HEK293T (cell line): ENCODE measurements at regions not wholly inside any gene's neighbourhood (a gene's known extent, or its start where the extent isn't known, plus 50 kb on each side); places are given as distances from the start of the nearest gene placed in this dataset.

Experiments used
- CTCF ChIA-PET: fragments of 350-600 bp; formaldehyde crosslinking; extraction: SDS; loops from one replicate; lab custom pipeline; 2021; ENCODE audit warnings: antibody characterized with exemption, inconsistent platforms; lab: Yijun Ruan, JAX
- POLR2A ChIA-PET: fragments of 350-600 bp; formaldehyde crosslinking; extraction: SDS; loops from one replicate; lab custom pipeline; 2020; ENCODE audit warnings: antibody characterized with exemption, inconsistent platforms; lab: Yijun Ruan, JAX
- DNase-seq: peaks from one replicate; pipeline ENCODE4 v3.0.0; 2012; ENCODE audit warnings: mixed read lengths; ENCODE audit errors: extremely low spot score
- ARNT ChIP-seq: fragments of 450-650 bp; IDR thresholded peaks from 2 replicates; pipeline ENCODE4 v1.6.1; 2017; ENCODE audit warnings: mild to moderate bottlenecking
- BHLHE40 ChIP-seq: fragments of 450-650 bp; IDR thresholded peaks from 2 replicates; pipeline ENCODE4 v1.6.1; 2016; ENCODE audit warnings: mild to moderate bottlenecking, moderate library complexity, borderline replicate concordance
- CTBP1 ChIP-seq: fragments of 450-650 bp; IDR thresholded peaks from 2 replicates; pipeline ENCODE4 v1.6.1; 2016; ENCODE audit warnings: borderline replicate concordance
- ELF4 ChIP-seq: fragments of 450-650 bp; IDR thresholded peaks from 2 replicates; pipeline ENCODE4 v1.6.1; 2017; ENCODE audit warnings: antibody characterized with exemption
- FOXA1 ChIP-seq: fragments of 450-650 bp; IDR thresholded peaks from 2 replicates; pipeline ENCODE4 v1.6.1; 2016; ENCODE audit warnings: mild to moderate bottlenecking
- FOXK2 ChIP-seq: fragments of 450-650 bp; IDR thresholded peaks from 2 replicates; pipeline ENCODE4 v1.6.1; 2016; ENCODE audit warnings: mild to moderate bottlenecking
- FOXM1 ChIP-seq: fragments of 450-650 bp; IDR thresholded peaks from 2 replicates; pipeline ENCODE4 v1.6.1; 2017; ENCODE audit warnings: mild to moderate bottlenecking, borderline replicate concordance
- HDGF ChIP-seq: fragments of 450-650 bp; IDR thresholded peaks from 2 replicates; pipeline ENCODE4 v1.6.1; 2017; ENCODE audit warnings: antibody characterized with exemption, borderline replicate concordance
- L3MBTL2 ChIP-seq: fragments of 450-650 bp; conservative IDR thresholded peaks from 2 replicates; pipeline ENCODE4 v1.6.1; 2016; ENCODE audit warnings: mild to moderate bottlenecking
- LEF1 ChIP-seq: fragments of 450-650 bp; IDR thresholded peaks from 2 replicates; pipeline ENCODE4 v1.6.1; 2017; ENCODE audit warnings: mild to moderate bottlenecking, borderline replicate concordance
- NFRKB ChIP-seq: fragments of 450-650 bp; IDR thresholded peaks from 2 replicates; pipeline ENCODE4 v1.6.1; 2016; ENCODE audit warnings: mild to moderate bottlenecking, moderate library complexity
- PKNOX1 ChIP-seq: fragments of 450-650 bp; IDR thresholded peaks from 2 replicates; pipeline ENCODE4 v1.6.1; 2016
- SP1 ChIP-seq: fragments of 450-650 bp; IDR thresholded peaks from 2 replicates; pipeline ENCODE4 v1.6.1; 2017
- SUZ12 ChIP-seq: fragments of 450-650 bp; IDR thresholded peaks from 2 replicates; pipeline ENCODE4 v1.6.1; 2016; ENCODE audit warnings: mild to moderate bottlenecking
- TARDBP ChIP-seq: fragments of 450-650 bp; IDR thresholded peaks from 2 replicates; pipeline ENCODE4 v1.6.1; 2016
- ZNF384 ChIP-seq: fragments of 450-650 bp; IDR thresholded peaks from 2 replicates; pipeline ENCODE4 v1.6.1; 2016

GRCh38 chr3:25007974-25008658 is 419.9 kb upstream of the RARB start:
- TF ChIP-seq CTBP1 (no peak), L3MBTL2 (no peak), FOXM1 (no peak), ARNT (no peak), HDGF (no peak), FOXA1 (no peak), LEF1 (no peak), BHLHE40 (no peak), TARDBP (no peak), SP1 (no peak), NFRKB (no peak), ZNF384 (no peak), PKNOX1 (no peak)
- no peak for DNase-seq
- ChIA-PET CTCF (interaction anchor here (0.9 to 1.6 kb wide), 3 partner anchors 25 to 585 kb away, joined by 3 to 4 read pairs (median 3); no protein-coding TSS in a partner anchor), POLR2A (no interaction called here)

GRCh38 chr3:25009665-25010064 is 418.4 kb upstream of the RARB start:
- TF ChIP-seq FOXK2 (no peak), SP1 (no peak), HDGF (no peak), FOXA1 (no peak), LEF1 (no peak), FOXM1 (no peak), BHLHE40 (no peak), ARNT (no peak), L3MBTL2 (no peak), SUZ12 (no peak), PKNOX1 (no peak), ZNF384 (no peak), ELF4 (no peak), NFRKB (no peak), CTBP1 (no peak), TARDBP (no peak)
- DNase-seq: no peak
- CTCF ChIA-PET: interaction anchor here (0.6 kb wide), 1 partner anchor 97 kb away, joined by 3 read pairs; no protein-coding TSS in a partner anchor
- POLR2A ChIA-PET: no interaction called here

GRCh38 chr3:25015599-25015998 is 412.5 kb upstream of the RARB start:
- ChIA-PET POLR2A (no interaction called here), CTCF (no interaction called here)

GRCh38 chr3:25018909-25019308 is 409.2 kb upstream of the RARB start:
- DNase-seq: no peak
- TF ChIP-seq BHLHE40 (no peak), ELF4 (no peak), ZNF384 (no peak), FOXA1 (no peak), L3MBTL2 (no peak), HDGF (no peak), PKNOX1 (no peak), SUZ12 (no peak), ARNT (no peak), FOXM1 (no peak), LEF1 (no peak), TARDBP (no peak), CTBP1 (no peak), SP1 (no peak), NFRKB (no peak), FOXK2 (no peak)
- POLR2A ChIA-PET: no interaction called here
- CTCF ChIA-PET: interaction anchor here (0.8 kb wide), 1 partner anchor 15 kb away, joined by 3 read pairs; no protein-coding TSS in a partner anchor

More at GRCh38 chr3:25015599-25015998, 412.5 kb upstream of the RARB start:
- no peak for TF ChIP-seq ZNF384
- TF ChIP-seq CTBP1: no peak
- TF ChIP-seq FOXM1: no peak
- TF ChIP-seq PKNOX1: no peak
- TF ChIP-seq L3MBTL2: no peak
- TF ChIP-seq TARDBP: no peak
- TF ChIP-seq FOXA1: no peak
- no peak for TF ChIP-seq NFRKB
- no peak for DNase-seq

- POLR2A ChIA-PET: no interaction called here
- TF ChIP-seq FOXK2 (no peak), HDGF (no peak), NFRKB (no peak), SP1 (no peak), ARNT (no peak), PKNOX1 (no peak), LEF1 (no peak), ELF4 (no peak), FOXA1 (no peak), ZNF384 (no peak), BHLHE40 (no peak), CTBP1 (no peak), L3MBTL2 (no peak)
- no peak for DNase-seq
- CTCF ChIA-PET: interaction anchor here (0.8 kb wide), 1 partner anchor 14 kb away, joined by 3 read pairs; no protein-coding TSS in a partner anchor
These were observed 408.6 kb upstream of the RARB start for GRCh38 chr3:25019506-25019905.
